ENCODE measurements at regions not wholly inside any gene's neighbourhood (a gene's known extent, or its start where the extent isn't known, plus 50 kb on each side); places are given as distances from the start of the nearest gene placed in this dataset.
A peak's percentile ranks its signal among the peaks of the same experiment; 100 is the strongest.

DNA sequence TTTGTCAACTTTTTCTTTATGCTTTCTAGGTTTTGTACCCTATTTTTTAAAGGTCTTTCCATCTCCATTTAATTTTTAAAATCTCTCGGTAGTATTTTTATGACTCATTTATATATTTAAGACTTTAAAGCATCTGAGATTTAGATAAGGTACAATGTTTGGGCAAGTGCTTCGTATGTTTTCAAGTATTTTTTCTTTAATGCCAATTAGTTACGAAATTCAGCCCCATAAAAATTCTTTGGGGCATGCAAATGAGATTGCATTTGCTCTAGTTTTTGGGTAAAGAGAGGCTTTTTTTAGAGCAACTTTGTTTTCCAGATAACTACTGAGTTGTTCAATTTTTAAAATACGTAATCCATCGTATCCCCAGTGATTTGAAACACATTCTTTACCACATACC lies 65.3 kb upstream of the CRHR1 start:
- TF ChIP-seq, protein P1, sequence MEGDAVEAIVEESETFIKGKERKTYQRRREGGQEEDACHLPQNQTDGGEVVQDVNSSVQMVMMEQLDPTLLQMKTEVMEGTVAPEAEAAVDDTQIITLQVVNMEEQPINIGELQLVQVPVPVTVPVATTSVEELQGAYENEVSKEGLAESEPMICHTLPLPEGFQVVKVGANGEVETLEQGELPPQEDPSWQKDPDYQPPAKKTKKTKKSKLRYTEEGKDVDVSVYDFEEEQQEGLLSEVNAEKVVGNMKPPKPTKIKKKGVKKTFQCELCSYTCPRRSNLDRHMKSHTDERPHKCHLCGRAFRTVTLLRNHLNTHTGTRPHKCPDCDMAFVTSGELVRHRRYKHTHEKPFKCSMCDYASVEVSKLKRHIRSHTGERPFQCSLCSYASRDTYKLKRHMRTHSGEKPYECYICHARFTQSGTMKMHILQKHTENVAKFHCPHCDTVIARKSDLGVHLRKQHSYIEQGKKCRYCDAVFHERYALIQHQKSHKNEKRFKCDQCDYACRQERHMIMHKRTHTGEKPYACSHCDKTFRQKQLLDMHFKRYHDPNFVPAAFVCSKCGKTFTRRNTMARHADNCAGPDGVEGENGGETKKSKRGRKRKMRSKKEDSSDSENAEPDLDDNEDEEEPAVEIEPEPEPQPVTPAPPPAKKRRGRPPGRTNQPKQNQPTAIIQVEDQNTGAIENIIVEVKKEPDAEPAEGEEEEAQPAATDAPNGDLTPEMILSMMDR (IDR thresholded peaks at IDR 0.05) = no peak
- no peak for TF ChIP-seq POLR2A (IDR thresholded peaks at IDR 0.05)

DNA sequence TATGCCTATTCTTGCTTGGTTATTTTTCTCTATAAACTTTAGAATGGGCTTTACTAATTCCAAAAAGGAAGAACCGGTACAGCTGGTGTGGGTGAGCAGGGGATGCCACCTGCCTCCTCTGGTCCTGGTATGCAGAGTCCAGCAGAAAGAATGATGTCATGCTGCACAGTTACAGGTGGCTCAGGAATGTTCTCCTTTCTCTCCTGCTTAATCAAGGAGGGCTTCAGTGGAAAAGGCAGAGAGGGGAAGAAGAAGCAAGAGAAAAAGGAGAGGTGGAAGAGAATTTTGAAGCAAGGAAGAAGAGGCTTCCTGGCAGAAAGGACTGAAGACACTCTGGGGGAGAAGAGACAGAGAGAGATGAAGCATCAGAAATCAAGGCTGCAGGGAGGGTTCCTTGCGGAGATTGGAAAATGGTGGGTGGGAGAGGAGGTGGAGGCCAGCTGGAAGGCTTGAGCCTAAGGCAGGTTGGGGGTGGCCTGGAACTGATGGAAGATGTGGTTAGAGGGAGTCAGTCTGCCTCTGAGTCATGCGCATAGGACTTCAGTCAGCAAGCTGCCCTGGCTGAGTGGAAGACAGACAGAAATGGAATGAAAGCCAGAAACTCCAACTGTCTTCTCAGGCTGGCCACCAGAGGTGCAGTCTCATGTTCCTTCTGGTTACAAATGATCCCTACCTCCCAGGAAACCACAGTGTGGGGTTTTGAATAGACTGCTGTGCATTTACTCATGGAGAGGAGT lies 64.6 kb upstream of the CRHR1 start:
- no peak overlapping the region for H3K4me3 ChIP-seq

More for the DNA sequence above, 65.3 kb upstream of the CRHR1 start:
- no peaks in the 10 kb centered on the region for H3K4me1 ChIP-seq
- no peak overlapping the region for H3K27ac ChIP-seq
- H3K27me3 ChIP-seq = no peaks in the 10 kb centered on the region
- H3K9me3 ChIP-seq = no peaks in the 10 kb centered on the region
- no peak overlapping the region for H3K4me3 ChIP-seq
- H3K36me3 ChIP-seq = no peaks in the 10 kb centered on the region
- DNase-seq = no peak

DNA sequence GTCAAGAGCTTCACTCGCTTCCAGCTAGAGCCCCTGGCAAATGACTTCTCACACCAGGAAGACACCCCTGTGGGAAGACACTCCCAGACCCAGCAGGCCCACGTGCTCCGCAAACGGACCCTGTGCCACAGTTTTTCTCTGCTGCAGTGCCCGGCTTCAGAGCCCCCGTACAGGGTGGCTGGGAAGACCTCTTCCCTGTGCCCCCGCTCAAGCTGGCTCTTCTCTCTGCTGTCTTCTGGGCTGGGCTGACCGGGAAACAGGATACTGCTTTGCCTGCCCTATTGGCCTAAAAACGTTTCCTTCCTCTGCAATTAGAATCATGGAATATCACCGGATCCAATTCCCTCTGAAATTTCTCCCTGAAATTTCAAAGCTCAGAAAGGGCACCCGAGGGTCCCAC lies 63.7 kb upstream of the CRHR1 start:
- Histone ChIP-seq H3K27ac (no peak overlapping the region), H3K4me1 (no peaks in the 10 kb centered on the region), H3K36me3 (no peaks in the 10 kb centered on the region), H3K27me3 (no peaks in the 10 kb centered on the region), H3K4me3 (no peak overlapping the region), H3K9me3 (no peaks in the 10 kb centered on the region)
- no peak for DNase-seq
- TF ChIP-seq, protein P1 (IDR thresholded peaks at IDR 0.05) = no peak
- no peak for TF ChIP-seq POLR2A (IDR thresholded peaks at IDR 0.05)

More for the DNA sequence above, 64.6 kb upstream of the CRHR1 start:
- no peak for DNase-seq
- H3K27ac ChIP-seq = no peak overlapping the region
- no peaks in the 10 kb centered on the region for H3K4me1 ChIP-seq
- no peaks in the 10 kb centered on the region for H3K27me3 ChIP-seq
- TF ChIP-seq POLR2A (IDR thresholded peaks at IDR 0.05) = no peak
- TF ChIP-seq, protein P1 (IDR thresholded peaks at IDR 0.05) = peak in 1 of 6 experiments; percentile 14
- H3K9me3 ChIP-seq = no peaks in the 10 kb centered on the region
- no peaks in the 10 kb centered on the region for H3K36me3 ChIP-seq

DNA sequence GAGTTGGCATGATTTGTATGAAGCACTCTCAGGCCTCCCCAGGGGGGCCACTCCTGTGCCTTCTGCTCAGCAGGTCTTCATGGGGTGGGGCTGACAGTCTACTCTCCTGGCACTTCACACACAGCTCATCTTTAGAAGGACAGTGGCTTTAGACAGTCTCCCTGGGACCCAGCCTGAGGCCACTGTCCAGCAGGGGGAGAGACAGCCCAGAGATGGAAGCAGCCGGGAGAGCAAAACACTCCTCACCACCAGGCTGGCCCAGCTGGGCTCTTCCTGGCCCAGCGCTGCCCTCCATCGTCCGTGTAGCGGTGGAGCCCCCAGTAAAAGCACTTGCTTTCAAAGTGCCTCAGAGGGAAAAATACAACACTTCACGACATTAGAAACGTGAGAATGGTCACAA lies 62.0 kb upstream of the CRHR1 start:
- TF ChIP-seq, protein P1 (IDR thresholded peaks at IDR 0.05) = peak in 1 of 6 experiments; percentile 18
- no peak for TF ChIP-seq POLR2A (IDR thresholded peaks at IDR 0.05)
- Histone ChIP-seq H3K36me3 (no peaks in the 10 kb centered on the region), H3K27ac (no peak overlapping the region), H3K4me3 (no peak overlapping the region), H3K9me3 (no peaks in the 10 kb centered on the region), H3K27me3 (no peaks in the 10 kb centered on the region), H3K4me1 (no peaks in the 10 kb centered on the region)
- DNase-seq = no peak

DNA sequence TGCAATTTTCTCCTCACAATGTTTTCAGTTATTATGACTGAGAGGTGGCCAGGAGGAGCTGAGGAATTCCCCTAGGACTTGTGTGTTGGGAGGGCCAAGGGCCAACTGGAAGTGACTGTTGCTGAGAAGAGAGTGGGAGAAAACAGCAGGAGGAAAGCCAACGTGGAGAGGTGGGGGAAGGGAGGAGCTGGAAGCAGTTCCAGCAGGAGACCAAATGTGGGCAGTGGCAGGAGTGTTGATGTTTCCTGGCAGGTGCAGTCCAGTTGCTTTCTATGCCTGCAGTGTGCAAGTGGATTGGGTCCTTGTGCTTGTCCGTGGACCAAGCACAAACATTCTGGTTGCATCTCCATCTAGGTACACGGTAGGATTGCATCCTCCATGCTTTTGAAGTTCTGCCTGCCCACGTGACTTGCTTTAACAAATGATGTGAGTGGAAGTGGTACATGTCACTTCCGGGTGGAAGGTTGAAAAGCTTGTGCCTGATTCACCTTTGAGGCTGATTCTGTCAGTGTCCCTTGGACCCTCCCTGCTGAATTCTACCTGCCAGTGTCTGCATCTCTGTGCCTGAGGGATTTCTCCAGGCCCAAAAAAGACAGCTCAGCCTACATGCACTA lies 54.7 kb upstream of the CRHR1 start:
- H3K4me1 ChIP-seq = no peaks in the 10 kb centered on the region
- no peaks in the 10 kb centered on the region for H3K27me3 ChIP-seq
- no peak for DNase-seq
- no peak overlapping the region for H3K4me3 ChIP-seq
- no peaks in the 10 kb centered on the region for H3K36me3 ChIP-seq
- no peak overlapping the region for H3K27ac ChIP-seq
- peaks cover 0 to 10% (median 0%) of the 10 kb centered on the region in 4 donors for H3K9me3 ChIP-seq
- no peak for TF ChIP-seq POLR2A (IDR thresholded peaks at IDR 0.05)
- TF ChIP-seq, protein P1 (IDR thresholded peaks at IDR 0.05) = no peak
